ENCODE measurements at regions not wholly inside any gene's neighbourhood (a gene's known extent, or its start where the extent isn't known, plus 50 kb on each side); places are given as distances from the start of the nearest gene placed in this dataset.
"Not testable (repeated sequence)": the region's sequence is repeated elsewhere in the genome, so short reads cannot be mapped to it uniquely, and the experiment has no call there.

- DNase-seq (ENCODE audit: low spot score): no peak
- Histone ChIP-seq H3K4me3 (no peak overlapping the region), H3K27ac (no peak overlapping the region)
- no peak for TF ChIP-seq CTCF (IDR thresholded peaks at IDR 0.05)
Measured at GRCh38 chr3:10682692-10683091, 133.3 kb upstream of the SLC6A11 start.

GRCh38 chr3:10683106-10683505, 132.9 kb upstream of the SLC6A11 start:
- no peak for DNase-seq (ENCODE audit: low spot score)
- no peak for TF ChIP-seq CTCF (IDR thresholded peaks at IDR 0.05)
- Histone ChIP-seq H3K4me3 (no peak overlapping the region), H3K27ac (no peak overlapping the region)

GRCh38 chr3:10688126-10688525, 127.9 kb upstream of the SLC6A11 start:
- H3K4me3 ChIP-seq: no peak overlapping the region
- H3K27ac ChIP-seq: no peak overlapping the region
- no peak for DNase-seq (ENCODE audit: low spot score)
- no peak for TF ChIP-seq CTCF (IDR thresholded peaks at IDR 0.05)

- no peak for DNase-seq (ENCODE audit: low spot score)
- Histone ChIP-seq H3K27ac (no peak overlapping the region), H3K4me3 (no peak overlapping the region)
- no peak for TF ChIP-seq CTCF (IDR thresholded peaks at IDR 0.05)
Measured at GRCh38 chr3:10688548-10689172, 127.4 kb upstream of the SLC6A11 start.

- TF ChIP-seq CTCF (IDR thresholded peaks at IDR 0.05): no peak
- no peak for DNase-seq (ENCODE audit: low spot score)
- Histone ChIP-seq H3K27ac (no peak overlapping the region), H3K4me3 (no peak overlapping the region)
Measured at GRCh38 chr3:10692039-10692622, 123.9 kb upstream of the SLC6A11 start.

GRCh38 chr3:10693457-10693856, 122.6 kb upstream of the SLC6A11 start:
- no peak for DNase-seq (ENCODE audit: low spot score)
- no peak for TF ChIP-seq CTCF (IDR thresholded peaks at IDR 0.05)
- H3K4me3 ChIP-seq: no peak overlapping the region
- H3K27ac ChIP-seq: no peak overlapping the region

- no peak for TF ChIP-seq CTCF (IDR thresholded peaks at IDR 0.05)
- H3K27ac ChIP-seq: no peak overlapping the region
- no peak for DNase-seq (ENCODE audit: low spot score)
- no peak overlapping the region for H3K4me3 ChIP-seq
Measured at GRCh38 chr3:10694179-10694578, 121.8 kb upstream of the SLC6A11 start.

- H3K4me3 ChIP-seq; H3K27ac ChIP-seq; DNase-seq (ENCODE audit: low spot score): not testable (repeated sequence)
Measured at GRCh38 chr3:10695186-10695585, 120.8 kb upstream of the SLC6A11 start.

Data from coronary artery (tissue), 2 donors.